Uterus (tissue), 2 donors: ENCODE measurements at regions not wholly inside any gene's neighbourhood (a gene's known extent, or its start where the extent isn't known, plus 50 kb on each side); places are given as distances from the start of the nearest gene placed in this dataset.

Experiments
- CTCF ChIP-seq, 4 experiments: fragments of 200-600 bp in 2 of 4; fragments of 450-650 bp in 2 of 4; sonication (generic) in 2 of 4; IDR thresholded peaks; one replicate each; pipeline ENCODE4 v1.5.1; 2016 to 2019; ENCODE audit warnings: antibody characterized with exemption in 4 of 4, mild to moderate bottlenecking in 2 of 4, moderate library complexity in 1 of 4
- POLR2A ChIP-seq, 2 donors: fragments of 450-650 bp; IDR thresholded peaks; one replicate each; pipeline ENCODE4 v1.6.1; 2016; ENCODE audit warnings: antibody characterized with exemption in 2 of 2, mild to moderate bottlenecking in 1 of 2, moderate library complexity in 1 of 2

- TF ChIP-seq POLR2A (IDR thresholded peaks at IDR 0.05) (no peak), CTCF (IDR thresholded peaks at IDR 0.05) (no peak)
Observed at GRCh38 chr7:121582258-121582657, 186.2 kb upstream of the FAM3C start.
